Stimulated activated CD4-positive, alpha-beta T cell treated with anti-CD3 and anti-CD28 coated beads, Interleukin-2, amount 100 ng/mL, for 48 hours (primary cell): ENCODE measurements at regions not wholly inside any gene's neighbourhood (a gene's known extent, or its start where the extent isn't known, plus 50 kb on each side); places are given as distances from the start of the nearest gene placed in this dataset.
"Not testable (repeated sequence)": the region's sequence is repeated elsewhere in the genome, so short reads cannot be mapped to it uniquely, and the experiment has no call there.

Experiments
- DNase-seq, 2 donors: peaks; one replicate each; pipeline ENCODE4 v3.0.0-alpha.2; 2020

- DNase-seq: no peak
Measured at GRCh38 chr18:25544546-25545287, 192.8 kb upstream of the ZNF521 start.

- no peak for DNase-seq
Measured at GRCh38 chr18:25538175-25538922, 186.4 kb upstream of the ZNF521 start.

- no peak for DNase-seq
Measured at GRCh38 chr18:25535495-25535894, 183.5 kb upstream of the ZNF521 start.

- no peak for DNase-seq
Measured at GRCh38 chr18:25534401-25534800, 182.4 kb upstream of the ZNF521 start.

GRCh38 chr18:25533218-25533617 lies 181.3 kb upstream of the ZNF521 start:
- DNase-seq: no peak

DNA sequence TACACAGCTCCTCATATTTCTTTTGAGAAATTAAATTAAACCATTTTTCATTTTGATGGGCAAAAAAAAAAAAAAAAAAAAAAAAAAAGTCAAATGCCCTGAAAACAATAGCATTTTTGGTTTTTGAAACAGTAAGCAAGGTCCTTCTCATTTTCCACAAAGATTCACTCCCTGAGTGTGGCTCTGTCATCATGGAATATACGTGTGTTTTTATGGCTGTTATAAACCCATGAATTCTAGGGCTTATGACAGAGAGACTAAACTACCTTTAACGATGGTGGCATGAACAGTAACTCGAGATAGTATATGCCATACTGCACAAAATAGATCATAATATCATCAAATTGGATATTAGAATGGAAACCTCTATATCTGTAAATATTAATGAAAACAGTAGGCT lies 179.2 kb upstream of the ZNF521 start:
- no peak for DNase-seq

- not testable (repeated sequence) for DNase-seq
Measured at GRCh38 chr18:25525789-25526188, 173.8 kb upstream of the ZNF521 start.

DNA sequence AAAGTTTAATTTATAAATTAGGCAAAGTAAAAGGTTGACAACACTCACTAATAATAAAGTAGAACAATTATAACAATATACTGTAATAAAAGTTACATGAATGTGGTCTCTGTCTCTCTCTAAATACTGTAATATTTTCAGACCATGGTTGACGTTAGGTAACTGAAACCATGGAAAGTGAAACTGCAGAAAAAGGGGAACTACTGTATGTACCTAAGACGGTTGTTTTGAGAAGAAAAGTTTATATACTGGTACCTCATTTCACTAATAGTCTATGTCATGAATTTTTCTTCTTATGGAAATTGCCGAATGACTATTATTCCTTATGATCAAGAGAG lies 166.7 kb upstream of the ZNF521 start:
- DNase-seq: no peak

GRCh38 chr18:25517881-25518715 lies 166.1 kb upstream of the ZNF521 start:
- DNase-seq: no peak

GRCh38 chr18:25516747-25517498 lies 165.0 kb upstream of the ZNF521 start:
- no peak for DNase-seq

DNA sequence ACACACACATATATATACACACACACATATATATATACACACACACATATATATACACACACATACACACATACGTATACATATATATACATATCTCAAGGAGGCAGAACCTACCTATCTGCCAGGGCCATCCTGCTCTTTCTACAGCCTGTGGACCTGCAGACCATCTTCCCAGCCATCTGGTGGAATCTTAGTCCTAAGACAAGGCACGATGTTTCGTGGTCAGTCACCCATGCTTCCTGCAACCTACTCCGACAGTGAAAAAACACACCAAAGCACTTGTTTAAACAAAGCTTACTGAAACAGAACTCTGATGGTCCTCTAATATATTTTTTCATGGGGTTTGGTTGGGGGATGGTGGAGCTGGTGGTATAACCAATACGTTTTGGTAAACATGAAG lies 164.2 kb upstream of the ZNF521 start:
- DNase-seq: no peak

- DNase-seq: no peak
Measured at GRCh38 chr18:25510096-25510495, 158.1 kb upstream of the ZNF521 start.

DNA sequence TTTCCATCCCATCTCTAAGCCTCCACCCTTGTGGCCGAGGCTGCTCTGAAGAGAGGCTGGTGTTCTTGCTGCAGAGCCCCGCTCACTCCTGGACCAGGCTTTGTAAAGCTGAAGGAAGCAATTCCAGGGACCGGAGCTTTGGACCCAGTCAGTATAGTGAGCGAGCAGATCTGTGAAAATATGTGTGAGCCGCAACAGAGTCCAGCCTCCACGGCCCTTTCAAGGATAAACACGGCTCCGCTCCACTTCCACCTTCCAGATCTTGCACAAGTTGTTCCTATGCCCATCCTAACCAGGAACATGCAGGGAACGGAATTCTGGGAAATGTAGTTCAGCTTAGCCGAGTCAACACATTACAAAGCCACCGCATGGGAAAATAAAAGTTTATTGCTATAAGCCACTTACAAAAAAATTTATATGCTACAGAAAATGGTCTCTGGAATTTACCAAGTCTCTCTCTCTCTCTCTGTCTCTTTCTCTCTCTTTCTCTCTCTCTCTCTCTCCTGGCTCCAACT lies 151.7 kb upstream of the ZNF521 start:
- no peak for DNase-seq

- DNase-seq: no peak
Measured at GRCh38 chr18:25497151-25497794, 145.3 kb upstream of the ZNF521 start.

- no peak for DNase-seq
Measured at GRCh38 chr18:25496544-25496943, 144.6 kb upstream of the ZNF521 start.

- no peak for DNase-seq
Measured at GRCh38 chr18:25495606-25496005, 143.6 kb upstream of the ZNF521 start.

- DNase-seq: no peak
Measured at GRCh38 chr18:25494888-25495287, 142.9 kb upstream of the ZNF521 start.

DNA sequence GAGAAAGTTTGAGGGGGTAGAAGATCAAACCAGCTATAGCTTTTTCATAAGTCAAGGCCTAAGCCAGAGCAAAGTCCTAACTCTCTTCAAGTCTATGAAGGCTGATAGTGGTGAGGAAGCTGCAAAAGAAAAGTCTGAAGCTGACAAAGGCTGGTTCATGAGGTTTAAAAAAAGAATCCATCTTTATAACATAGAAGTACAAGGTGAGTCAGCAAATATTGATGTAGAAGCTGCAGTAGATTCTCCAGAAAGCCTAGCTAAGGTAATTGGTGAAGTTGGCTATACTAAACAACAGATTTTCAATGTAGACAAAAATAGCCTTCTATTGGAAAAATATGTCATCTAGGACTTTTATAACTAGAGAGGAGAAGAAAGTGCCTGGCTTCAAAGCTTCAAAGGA lies 141.4 kb upstream of the ZNF521 start:
- DNase-seq: no peak

DNA sequence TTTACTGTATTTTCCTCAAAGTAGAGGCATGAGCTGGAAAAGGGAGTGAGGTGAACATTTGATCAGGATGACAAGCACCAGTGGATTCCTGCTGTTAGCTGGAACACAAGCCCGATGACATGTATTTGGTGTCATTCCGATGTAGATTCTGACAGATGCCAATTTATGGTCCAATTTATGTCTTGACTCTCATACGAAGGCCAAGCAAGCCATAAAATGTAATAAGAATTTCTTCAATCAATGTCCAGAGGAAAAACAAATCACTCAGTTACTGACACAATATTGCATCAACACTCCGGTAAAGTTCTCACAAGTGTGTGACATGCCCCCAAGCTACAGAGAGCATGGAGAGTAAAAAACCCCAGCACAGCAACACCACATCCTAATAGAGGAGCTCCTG lies 138.3 kb upstream of the ZNF521 start:
- DNase-seq: no peak

GRCh38 chr18:25473008-25473407 lies 121.0 kb upstream of the ZNF521 start:
- no peak for DNase-seq

DNA sequence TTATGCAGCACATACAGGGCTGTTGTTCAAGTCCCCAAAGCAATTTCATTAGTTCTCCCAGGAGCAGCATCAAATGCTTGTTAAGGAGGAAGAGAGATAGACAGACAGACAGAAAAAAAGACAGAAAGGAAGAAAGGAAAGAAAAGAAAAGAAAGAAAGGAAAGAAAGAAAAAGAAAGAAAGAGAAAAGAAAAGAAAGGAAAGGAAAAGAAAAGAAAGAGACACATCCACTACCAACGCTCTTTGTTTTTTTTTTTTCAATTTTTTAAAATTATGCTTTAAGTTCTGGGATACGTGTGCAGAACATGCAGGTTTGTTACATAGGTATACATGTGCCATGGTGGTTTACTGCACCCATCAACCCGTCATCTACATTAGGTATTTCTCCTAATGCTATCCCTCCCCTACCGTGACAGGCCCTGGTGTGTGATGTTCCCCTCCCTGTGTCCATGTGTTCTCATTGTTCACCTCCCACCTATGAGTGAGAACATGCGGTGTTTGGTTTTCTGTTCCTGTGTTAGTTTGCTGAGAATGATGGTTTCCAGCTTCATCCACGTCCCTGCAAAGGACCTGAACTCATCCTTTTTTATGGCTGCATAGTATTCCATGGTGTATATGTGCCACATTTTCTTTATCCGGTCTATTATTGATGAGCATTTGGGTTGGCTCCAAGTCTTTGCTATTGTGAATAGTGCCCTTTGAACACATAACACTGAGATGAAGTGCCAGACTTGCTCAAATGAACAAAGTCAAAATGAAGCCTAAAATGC lies 119.0 kb upstream of the ZNF521 start:
- not testable (repeated sequence) for DNase-seq
